SK-N-SH treated with all-trans-retinoic acid at 6 μM for 48 hours (cell line): ENCODE measurements at regions not wholly inside any gene's neighbourhood (a gene's known extent, or its start where the extent isn't known, plus 50 kb on each side); places are given as distances from the start of the nearest gene placed in this dataset.

Source experiments
- ATAC-seq: fragments of 200-7000 bp; cut with Tn5 transposase; 3 replicates; pipeline ENCODE4 v1.9.1; 2020; ENCODE audit warnings: mild to moderate bottlenecking, moderate library complexity
- ARNTL ChIP-seq: fragments of 450-650 bp; formaldehyde crosslinking; IDR thresholded peaks from 2 replicates; pipeline ENCODE4 v1.5.0; 2020; ENCODE audit warnings: low read depth, mild to moderate bottlenecking, moderate library complexity, borderline replicate concordance
- BACH2 ChIP-seq: fragments of 250-450 bp; sonication (Bioruptor Pico); IDR thresholded peaks from 2 replicates; pipeline ENCODE4 v1.9.0; 2021; ENCODE audit warnings: mild to moderate bottlenecking, borderline replicate concordance
- CSDC2 ChIP-seq: fragments of 250-450 bp; sonication (Bioruptor Pico); IDR thresholded peaks from 2 replicates; pipeline ENCODE4 v1.5.0; 2020; ENCODE audit warnings: mild to moderate bottlenecking, moderate library complexity
- CSRNP3 ChIP-seq: fragments of 250-450 bp; sonication (Bioruptor Pico); IDR thresholded peaks from 2 replicates; pipeline ENCODE4 v1.5.1; 2021; ENCODE audit warnings: mild to moderate bottlenecking, moderate library complexity
- ESRRG ChIP-seq: fragments of 250-450 bp; sonication (Bioruptor Pico); IDR thresholded peaks from 2 replicates; pipeline ENCODE4 v1.6.1; 2021; ENCODE audit warnings: mild to moderate bottlenecking
- GLIS3 ChIP-seq: fragments of 250-450 bp; sonication (Bioruptor Pico); IDR thresholded peaks from 2 replicates; pipeline ENCODE4 v1.5.0; 2020; ENCODE audit warnings: mild to moderate bottlenecking, moderate library complexity
- ISL1 ChIP-seq: fragments of 250-450 bp; sonication (Bioruptor Pico); IDR thresholded peaks from 2 replicates; pipeline ENCODE4 v2.1.2; 2022; ENCODE audit warnings: mild to moderate bottlenecking, moderate library complexity
- OSR1 ChIP-seq: fragments of 250-450 bp; sonication (Bioruptor Pico); IDR thresholded peaks from 2 replicates; pipeline ENCODE4 v1.8.0; 2022; ENCODE audit warnings: moderate library complexity, mild to moderate bottlenecking, inconsistent platforms
- PPARA ChIP-seq: fragments of 250-450 bp; sonication (Bioruptor Pico); IDR thresholded peaks from 2 replicates; pipeline ENCODE4 v1.5.0; 2020; ENCODE audit warnings: mild to moderate bottlenecking, borderline replicate concordance
- RARB ChIP-seq: fragments of 250-450 bp; sonication (Bioruptor Pico); IDR thresholded peaks from 2 replicates; pipeline ENCODE4 v1.8.0; 2021; ENCODE audit warnings: mild to moderate bottlenecking, moderate library complexity
- SNAI2 ChIP-seq: fragments of 250-450 bp; sonication (Bioruptor Pico); IDR thresholded peaks from 2 replicates; pipeline ENCODE4 v1.5.0; 2020; ENCODE audit warnings: mild to moderate bottlenecking, moderate library complexity
- TCF4 ChIP-seq: fragments of 250-450 bp; sonication (Bioruptor Pico); IDR thresholded peaks from 2 replicates; pipeline ENCODE4 v1.8.0; 2021; ENCODE audit warnings: mild to moderate bottlenecking, moderate library complexity, borderline replicate concordance
- TOX ChIP-seq: fragments of 250-450 bp; sonication (Bioruptor Pico); IDR thresholded peaks from 2 replicates; pipeline ENCODE4 v1.8.0; 2021; ENCODE audit warnings: mild to moderate bottlenecking, moderate library complexity, borderline replicate concordance
- TSHZ2 ChIP-seq: fragments of 250-450 bp; sonication (Bioruptor Pico); IDR thresholded peaks from 2 replicates; pipeline ENCODE4 v1.5.0; 2020; ENCODE audit warnings: mild to moderate bottlenecking, moderate library complexity
- ZC3H10 ChIP-seq: fragments of 250-450 bp; sonication (Bioruptor Pico); IDR thresholded peaks from 2 replicates; pipeline ENCODE4 v1.5.1; 2021; ENCODE audit warnings: mild to moderate bottlenecking, moderate library complexity
- ZFP3 ChIP-seq: fragments of 250-450 bp; sonication (Bioruptor Pico); IDR thresholded peaks from 2 replicates; pipeline ENCODE4 v1.5.0; 2020; ENCODE audit warnings: mild to moderate bottlenecking, moderate library complexity
- ZFP30 ChIP-seq: fragments of 450-650 bp; formaldehyde crosslinking; IDR thresholded peaks from 2 replicates; pipeline ENCODE4 v1.5.0; 2022; ENCODE audit warnings: mild to moderate bottlenecking, moderate library complexity
- ZNF565 ChIP-seq: fragments of 450-650 bp; formaldehyde crosslinking; conservative IDR thresholded peaks from 2 replicates; pipeline ENCODE4 v1.5.0; 2020; ENCODE audit warnings: low read depth, mild to moderate bottlenecking, moderate library complexity
- ZNF70 ChIP-seq: fragments of 450-650 bp; formaldehyde crosslinking; IDR thresholded peaks from 2 replicates; pipeline ENCODE4 v1.5.0; 2020; ENCODE audit warnings: mild to moderate bottlenecking, moderate library complexity
- ZNF8 ChIP-seq: fragments of 450-650 bp; formaldehyde crosslinking; IDR thresholded peaks from 2 replicates; pipeline ENCODE4 v1.5.0; 2020; ENCODE audit warnings: mild to moderate bottlenecking, moderate library complexity
- TF ChIP-seq, protein P1 (sequence below): fragments of 250-450 bp; sonication (Bioruptor Pico); IDR thresholded peaks from 2 replicates; pipeline ENCODE4 v1.8.0; 2021; ENCODE audit warnings: low read depth, mild to moderate bottlenecking, moderate library complexity, borderline replicate concordance
- TF ChIP-seq, protein P2 (sequence below): fragments of 250-450 bp; sonication (Bioruptor Pico); IDR thresholded peaks from 2 replicates; pipeline ENCODE4 v1.8.0; 2020; ENCODE audit warnings: mild to moderate bottlenecking, moderate library complexity, borderline replicate concordance

DNA sequence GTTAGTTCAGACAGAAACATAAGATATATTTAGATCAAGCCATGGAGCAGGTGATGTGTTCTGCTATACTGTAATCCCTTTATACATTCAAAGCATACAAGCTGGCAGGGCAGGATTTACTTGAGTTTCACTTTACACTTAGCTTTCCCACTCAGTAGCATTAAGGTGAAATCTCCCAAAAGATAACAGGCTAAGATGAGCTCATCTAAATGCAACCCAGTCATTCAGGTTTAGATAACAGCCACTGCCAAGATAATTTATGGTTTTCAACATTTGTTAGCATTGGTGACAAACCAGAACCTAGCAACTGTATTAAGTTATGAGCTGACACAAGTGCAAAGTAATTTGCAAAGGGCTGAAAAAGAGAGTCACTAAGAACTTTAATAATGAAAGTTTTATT is 925.1 kb upstream of the ATXN7L3B start:
- ATAC-seq, result no peak
- TF ChIP-seq TOX (CRISPR knock-in tag), result no peak
- TF ChIP-seq ZFP3 (CRISPR knock-in tag), result no peak
- no peak for TF ChIP-seq ZFP30 (CRISPR knock-in tag)
- TF ChIP-seq RARB, result no peak
- no peak for TF ChIP-seq TCF4 (CRISPR knock-in tag)
- TF ChIP-seq BACH2 (CRISPR knock-in tag), result no peak
- TF ChIP-seq ESRRG (CRISPR knock-in tag), result no peak
- TF ChIP-seq ARNTL (CRISPR knock-in tag), result no peak
- TF ChIP-seq, protein P1, sequence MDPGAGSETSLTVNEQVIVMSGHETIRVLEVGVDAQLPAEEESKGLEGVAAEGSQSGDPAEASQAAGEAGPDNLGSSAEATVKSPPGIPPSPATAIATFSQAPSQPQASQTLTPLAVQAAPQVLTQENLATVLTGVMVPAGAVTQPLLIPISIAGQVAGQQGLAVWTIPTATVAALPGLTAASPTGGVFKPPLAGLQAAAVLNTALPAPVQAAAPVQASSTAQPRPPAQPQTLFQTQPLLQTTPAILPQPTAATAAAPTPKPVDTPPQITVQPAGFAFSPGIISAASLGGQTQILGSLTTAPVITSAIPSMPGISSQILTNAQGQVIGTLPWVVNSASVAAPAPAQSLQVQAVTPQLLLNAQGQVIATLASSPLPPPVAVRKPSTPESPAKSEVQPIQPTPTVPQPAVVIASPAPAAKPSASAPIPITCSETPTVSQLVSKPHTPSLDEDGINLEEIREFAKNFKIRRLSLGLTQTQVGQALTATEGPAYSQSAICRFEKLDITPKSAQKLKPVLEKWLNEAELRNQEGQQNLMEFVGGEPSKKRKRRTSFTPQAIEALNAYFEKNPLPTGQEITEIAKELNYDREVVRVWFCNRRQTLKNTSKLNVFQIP, result no peak
- no peak for TF ChIP-seq ISL1
- no peak for TF ChIP-seq OSR1
- no peak for TF ChIP-seq CSRNP3 (CRISPR knock-in tag)
- TF ChIP-seq ZNF8 (CRISPR knock-in tag), result no peak
- TF ChIP-seq CSDC2 (CRISPR knock-in tag), result no peak
- TF ChIP-seq ZC3H10 (CRISPR knock-in tag), result no peak
- TF ChIP-seq GLIS3 (CRISPR knock-in tag), result no peak

- no peak for ATAC-seq
These were observed 914.2 kb upstream of the ATXN7L3B start for GRCh38 chr12:73623421-73623820.

GRCh38 chr12:73625226-73625625 is 912.4 kb upstream of the ATXN7L3B start:
- no peak for ATAC-seq
- TF ChIP-seq TSHZ2 (CRISPR knock-in tag) (no peak), ESRRG (CRISPR knock-in tag) (no peak), BACH2 (CRISPR knock-in tag) (no peak), RARB (no peak), ZNF565 (no peak), ZFP30 (CRISPR knock-in tag) (no peak), OSR1 (no peak), ARNTL (CRISPR knock-in tag) (no peak), ZC3H10 (CRISPR knock-in tag) (no peak), TOX (CRISPR knock-in tag) (no peak), ZNF70 (CRISPR knock-in tag) (no peak), SNAI2 (no peak)
- TF ChIP-seq, protein P1, result no peak

More at GRCh38 chr12:73623421-73623820, 914.2 kb upstream of the ATXN7L3B start:
- TF ChIP-seq, protein P2, sequence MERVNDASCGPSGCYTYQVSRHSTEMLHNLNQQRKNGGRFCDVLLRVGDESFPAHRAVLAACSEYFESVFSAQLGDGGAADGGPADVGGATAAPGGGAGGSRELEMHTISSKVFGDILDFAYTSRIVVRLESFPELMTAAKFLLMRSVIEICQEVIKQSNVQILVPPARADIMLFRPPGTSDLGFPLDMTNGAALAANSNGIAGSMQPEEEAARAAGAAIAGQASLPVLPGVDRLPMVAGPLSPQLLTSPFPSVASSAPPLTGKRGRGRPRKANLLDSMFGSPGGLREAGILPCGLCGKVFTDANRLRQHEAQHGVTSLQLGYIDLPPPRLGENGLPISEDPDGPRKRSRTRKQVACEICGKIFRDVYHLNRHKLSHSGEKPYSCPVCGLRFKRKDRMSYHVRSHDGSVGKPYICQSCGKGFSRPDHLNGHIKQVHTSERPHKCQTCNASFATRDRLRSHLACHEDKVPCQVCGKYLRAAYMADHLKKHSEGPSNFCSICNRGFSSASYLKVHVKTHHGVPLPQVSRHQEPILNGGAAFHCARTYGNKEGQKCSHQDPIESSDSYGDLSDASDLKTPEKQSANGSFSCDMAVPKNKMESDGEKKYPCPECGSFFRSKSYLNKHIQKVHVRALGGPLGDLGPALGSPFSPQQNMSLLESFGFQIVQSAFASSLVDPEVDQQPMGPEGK (CRISPR knock-in tag), result no peak
- TF ChIP-seq ZC3H10 (CRISPR knock-in tag) (no peak), BACH2 (CRISPR knock-in tag) (no peak), TSHZ2 (CRISPR knock-in tag) (no peak), PPARA (CRISPR knock-in tag) (no peak), RARB (no peak), ZFP3 (CRISPR knock-in tag) (no peak), ISL1 (no peak), CSDC2 (CRISPR knock-in tag) (no peak)
- TF ChIP-seq, all 23 proteins: peak for 0
